Neural crest cell (in vitro differentiated cells): ENCODE measurements at regions not wholly inside any gene's neighbourhood (a gene's known extent, or its start where the extent isn't known, plus 50 kb on each side); places are given as distances from the start of the nearest gene placed in this dataset.
"Not testable (repeated sequence)": the region's sequence is repeated elsewhere in the genome, so short reads cannot be mapped to it uniquely, and the experiment has no call there.

ENCODE experiments used
- DNase-seq: peaks from one replicate; pipeline ENCODE4 v3.0.0; 2021; ENCODE audit warnings: low read depth, mixed read lengths, low spot score
- H3K27ac Mint-ChIP-seq: one replicate; pipeline ENCODE4 v1.8.0; 2021; ENCODE audit warnings: mild to moderate bottlenecking, mixed read lengths; ENCODE audit not compliant: unreplicated experiment
- H3K27me3 Mint-ChIP-seq: 2 replicates; pipeline ENCODE4 v1.8.0; 2021; ENCODE audit warnings: low read depth, mild to moderate bottlenecking, mixed read lengths
- H3K36me3 Mint-ChIP-seq: 2 replicates; pipeline ENCODE4 v1.8.0; 2021; ENCODE audit warnings: low read depth, mild to moderate bottlenecking, mixed read lengths
- H3K4me1 Mint-ChIP-seq: 2 replicates; pipeline ENCODE4 v1.8.0; 2021; ENCODE audit warnings: mixed read lengths
- H3K4me3 Mint-ChIP-seq: one replicate; pipeline ENCODE4 v1.8.0; 2021; ENCODE audit warnings: mild to moderate bottlenecking, mixed read lengths
- H3K9me3 Mint-ChIP-seq: 2 replicates; pipeline ENCODE4 v1.8.0; 2021; ENCODE audit warnings: mixed read lengths
- CTCF ChIP-seq: fragments of 200-600 bp; sonication (generic); conservative IDR thresholded peaks from 2 replicates; pipeline ENCODE4 v1.5.0; 2021; ENCODE audit warnings: antibody characterized with exemption, mild to moderate bottlenecking

- H3K9me3 Mint-ChIP-seq, result peaks cover 14% of the 10 kb centered on the region
- H3K36me3 Mint-ChIP-seq, H3K27ac Mint-ChIP-seq, H3K4me1 Mint-ChIP-seq, H3K4me3 Mint-ChIP-seq, H3K27me3 Mint-ChIP-seq, DNase-seq: not testable (repeated sequence)
Measured at GRCh38 chrX:119296973-119297372, 60.9 kb downstream of the PGRMC1 start.

- peaks cover 16% of the 10 kb centered on the region for H3K9me3 Mint-ChIP-seq
- not testable (repeated sequence) for DNase-seq, H3K27me3 Mint-ChIP-seq, H3K36me3 Mint-ChIP-seq, H3K27ac Mint-ChIP-seq, H3K4me3 Mint-ChIP-seq, H3K4me1 Mint-ChIP-seq
Measured at GRCh38 chrX:119299812-119300211, 63.7 kb downstream of the PGRMC1 start.

GRCh38 chrX:119303137-119303536 is 67.1 kb downstream of the PGRMC1 start:
- no peaks in the 10 kb centered on the region for H3K36me3 Mint-ChIP-seq
- H3K9me3 Mint-ChIP-seq, result peaks cover 11% of the 10 kb centered on the region
- no peak overlapping the region for H3K27ac Mint-ChIP-seq
- no peaks in the 10 kb centered on the region for H3K27me3 Mint-ChIP-seq
- no peak for DNase-seq
- H3K4me1 Mint-ChIP-seq, result no peaks in the 10 kb centered on the region
- H3K4me3 Mint-ChIP-seq, result no peak overlapping the region
- TF ChIP-seq CTCF, result no peak

GRCh38 chrX:119325456-119325855 is 73.7 kb upstream of the SLC25A43 start:
- H3K27ac Mint-ChIP-seq, result no peak overlapping the region
- DNase-seq, result no peak
- TF ChIP-seq CTCF, result no peak
- peaks cover 9% of the 10 kb centered on the region for H3K4me1 Mint-ChIP-seq
- peaks cover 25% of the 10 kb centered on the region for H3K9me3 Mint-ChIP-seq
- peaks cover 6% of the 10 kb centered on the region for H3K36me3 Mint-ChIP-seq
- H3K27me3 Mint-ChIP-seq, result no peaks in the 10 kb centered on the region
- no peak overlapping the region for H3K4me3 Mint-ChIP-seq

- H3K4me1 Mint-ChIP-seq, H3K4me3 Mint-ChIP-seq, H3K36me3 Mint-ChIP-seq, H3K27ac Mint-ChIP-seq, DNase-seq, H3K27me3 Mint-ChIP-seq: not testable (repeated sequence)
- peaks cover 14% of the 10 kb centered on the region for H3K9me3 Mint-ChIP-seq
Measured at GRCh38 chrX:119331873-119332272, 67.3 kb upstream of the SLC25A43 start.

GRCh38 chrX:119332855-119333720 is 66.0 kb upstream of the SLC25A43 start:
- not testable (repeated sequence) for H3K4me1 Mint-ChIP-seq, H3K4me3 Mint-ChIP-seq, H3K36me3 Mint-ChIP-seq, H3K27me3 Mint-ChIP-seq, DNase-seq
- Mint-ChIP-seq H3K27ac (peak overlapping the region; percentile 50), H3K9me3 (peaks cover 11% of the 10 kb centered on the region)

GRCh38 chrX:119333721-119334032 is 65.5 kb upstream of the SLC25A43 start:
- not testable (repeated sequence) for H3K27me3 Mint-ChIP-seq, H3K27ac Mint-ChIP-seq, H3K4me1 Mint-ChIP-seq, H3K4me3 Mint-ChIP-seq, H3K36me3 Mint-ChIP-seq, DNase-seq
- H3K9me3 Mint-ChIP-seq, result peaks cover 11% of the 10 kb centered on the region

GRCh38 chrX:119334468-119335050 is 64.6 kb upstream of the SLC25A43 start:
- not testable (repeated sequence) for H3K4me1 Mint-ChIP-seq, H3K27me3 Mint-ChIP-seq, DNase-seq, H3K27ac Mint-ChIP-seq, H3K4me3 Mint-ChIP-seq, H3K36me3 Mint-ChIP-seq
- peaks cover 15% of the 10 kb centered on the region for H3K9me3 Mint-ChIP-seq
